ENCODE measurements at regions not wholly inside any gene's neighbourhood (a gene's known extent, or its start where the extent isn't known, plus 50 kb on each side); places are given as distances from the start of the nearest gene placed in this dataset.

DNA sequence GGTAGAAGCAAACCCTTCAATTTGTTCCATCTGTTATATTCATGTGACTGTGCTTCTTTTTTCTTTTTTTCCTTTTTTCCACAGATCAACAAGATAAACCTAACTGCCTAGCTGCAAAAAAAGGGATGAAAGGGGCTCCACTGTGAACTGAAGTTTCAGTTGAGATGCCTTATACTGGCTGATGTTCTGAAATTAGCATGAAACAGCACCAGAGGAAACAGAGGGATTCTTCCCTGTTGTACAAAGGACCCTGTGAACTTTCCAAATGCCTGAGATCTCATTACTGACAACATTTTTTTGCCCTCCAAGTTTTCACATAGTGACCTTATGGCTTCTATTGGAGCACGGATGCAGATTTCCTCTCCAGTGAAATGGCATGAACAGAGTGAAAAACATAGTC, 302.7 kb upstream of the TFAP2D start:
- TF ChIP-seq, protein P1, sequence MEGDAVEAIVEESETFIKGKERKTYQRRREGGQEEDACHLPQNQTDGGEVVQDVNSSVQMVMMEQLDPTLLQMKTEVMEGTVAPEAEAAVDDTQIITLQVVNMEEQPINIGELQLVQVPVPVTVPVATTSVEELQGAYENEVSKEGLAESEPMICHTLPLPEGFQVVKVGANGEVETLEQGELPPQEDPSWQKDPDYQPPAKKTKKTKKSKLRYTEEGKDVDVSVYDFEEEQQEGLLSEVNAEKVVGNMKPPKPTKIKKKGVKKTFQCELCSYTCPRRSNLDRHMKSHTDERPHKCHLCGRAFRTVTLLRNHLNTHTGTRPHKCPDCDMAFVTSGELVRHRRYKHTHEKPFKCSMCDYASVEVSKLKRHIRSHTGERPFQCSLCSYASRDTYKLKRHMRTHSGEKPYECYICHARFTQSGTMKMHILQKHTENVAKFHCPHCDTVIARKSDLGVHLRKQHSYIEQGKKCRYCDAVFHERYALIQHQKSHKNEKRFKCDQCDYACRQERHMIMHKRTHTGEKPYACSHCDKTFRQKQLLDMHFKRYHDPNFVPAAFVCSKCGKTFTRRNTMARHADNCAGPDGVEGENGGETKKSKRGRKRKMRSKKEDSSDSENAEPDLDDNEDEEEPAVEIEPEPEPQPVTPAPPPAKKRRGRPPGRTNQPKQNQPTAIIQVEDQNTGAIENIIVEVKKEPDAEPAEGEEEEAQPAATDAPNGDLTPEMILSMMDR (conservative IDR thresholded peaks at IDR 0.05; ENCODE audit: low read depth, low read length): no peak
- no peak for TF ChIP-seq EZH2 (IDR thresholded peaks at IDR 0.05; ENCODE audit: borderline replicate concordance, low read depth, low read length, poor library complexity, severe bottlenecking)

Data from A673 (cell line).